Left lung (tissue), 4 donors: ENCODE measurements at regions not wholly inside any gene's neighbourhood (a gene's known extent, or its start where the extent isn't known, plus 50 kb on each side); places are given as distances from the start of the nearest gene placed in this dataset.

Experiments used
- ATAC-seq: fragments of 200-7000 bp; cut with Tn5 transposase; one replicate; pipeline ENCODE4 v1.9.1; 2020; ENCODE audit warnings: moderate library complexity
- DNase-seq, 4 donors: peaks; one replicate each; pipeline ENCODE4 v3.0.0-alpha.2; 2013 to 2020
- H3K27ac ChIP-seq, 2 donors: fragments of 200-600 bp; sonication (generic) in 1 of 2; one replicate each; pipeline versions ENCODE4 v1.5.0 to v1.8.0; 2020 to 2021
- H3K27me3 ChIP-seq, 2 donors: fragments of 200-600 bp; sonication (generic) in 1 of 2; one replicate each; pipeline versions ENCODE4 v1.5.0 to v1.8.0; 2020 to 2021
- H3K36me3 ChIP-seq, 2 donors: fragments of 200-600 bp; sonication (generic) in 1 of 2; one replicate each; pipeline versions ENCODE4 v1.5.0 to v1.8.0; 2020 to 2021
- H3K4me1 ChIP-seq, 2 donors: fragments of 200-600 bp; one replicate each; pipeline ENCODE4 v1.8.0; 2021
- H3K4me3 ChIP-seq, 2 donors: fragments of 200-600 bp; sonication (generic) in 1 of 2; one replicate each; pipeline versions ENCODE4 v1.5.0 to v1.8.0; 2020 to 2021; ENCODE audit warnings: mild to moderate bottlenecking in 1 of 2
- H3K9me3 ChIP-seq, 2 donors: fragments of 200-600 bp; sonication (generic) in 1 of 2; one replicate each; pipeline versions ENCODE4 v1.5.0 to v1.8.0; 2020 to 2021
- intact Hi-C, 2 donors: fragments of 100-400 bp; cut with DNase I; formaldehyde crosslinking; loops; one replicate each; pipeline versions ENCODE4 v1.11.2 to v1.14.2; 2022
- TF ChIP-seq, protein P1 (sequence below), 2 donors: fragments of 200-600 bp; sonication (generic) in 1 of 2; IDR thresholded peaks; one replicate each; pipeline versions ENCODE4 v1.5.0 to v1.8.0; 2021; ENCODE audit warnings: antibody characterized with exemption in 2 of 2
- donor health status: DM: no; HTN: yes; CAD: no.
- donor health status: DM: no; HTN: no; CAD: no.

- ATAC-seq, result no peak
- intact Hi-C loops, result no loop called here
- TF ChIP-seq, protein P1, sequence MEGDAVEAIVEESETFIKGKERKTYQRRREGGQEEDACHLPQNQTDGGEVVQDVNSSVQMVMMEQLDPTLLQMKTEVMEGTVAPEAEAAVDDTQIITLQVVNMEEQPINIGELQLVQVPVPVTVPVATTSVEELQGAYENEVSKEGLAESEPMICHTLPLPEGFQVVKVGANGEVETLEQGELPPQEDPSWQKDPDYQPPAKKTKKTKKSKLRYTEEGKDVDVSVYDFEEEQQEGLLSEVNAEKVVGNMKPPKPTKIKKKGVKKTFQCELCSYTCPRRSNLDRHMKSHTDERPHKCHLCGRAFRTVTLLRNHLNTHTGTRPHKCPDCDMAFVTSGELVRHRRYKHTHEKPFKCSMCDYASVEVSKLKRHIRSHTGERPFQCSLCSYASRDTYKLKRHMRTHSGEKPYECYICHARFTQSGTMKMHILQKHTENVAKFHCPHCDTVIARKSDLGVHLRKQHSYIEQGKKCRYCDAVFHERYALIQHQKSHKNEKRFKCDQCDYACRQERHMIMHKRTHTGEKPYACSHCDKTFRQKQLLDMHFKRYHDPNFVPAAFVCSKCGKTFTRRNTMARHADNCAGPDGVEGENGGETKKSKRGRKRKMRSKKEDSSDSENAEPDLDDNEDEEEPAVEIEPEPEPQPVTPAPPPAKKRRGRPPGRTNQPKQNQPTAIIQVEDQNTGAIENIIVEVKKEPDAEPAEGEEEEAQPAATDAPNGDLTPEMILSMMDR (IDR thresholded peaks at IDR 0.05), result no peak
Observed at GRCh38 chr7:96430356-96430755, 108.5 kb upstream of the SLC25A13 start.

DNA sequence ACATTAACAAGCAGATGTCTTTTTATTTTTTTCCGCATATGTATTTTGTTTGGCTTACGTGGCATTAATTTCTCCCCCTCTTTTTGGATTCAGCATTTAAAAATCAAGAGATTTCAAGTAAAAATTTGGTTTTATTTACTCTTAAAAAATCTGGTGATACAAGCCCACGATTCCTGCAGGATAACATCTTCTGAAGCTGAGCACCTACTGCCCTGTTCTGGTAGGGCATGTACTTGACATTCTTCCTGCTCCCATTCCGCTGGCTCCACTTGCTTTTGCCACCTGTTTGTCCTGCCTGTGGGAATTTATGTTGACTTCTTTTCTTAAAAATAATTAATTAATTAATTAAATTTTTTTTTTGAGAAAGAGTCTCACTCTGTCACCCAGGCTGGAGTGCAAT lies 105.2 kb upstream of the SLC25A13 start:
- H3K36me3 ChIP-seq, result no peaks in the 10 kb centered on the region
- TF ChIP-seq, protein P1 (IDR thresholded peaks at IDR 0.05), result no peak
- H3K27me3 ChIP-seq, result peaks cover 0 to 4% of the 10 kb centered on the region in 2 donors
- ATAC-seq (no peak), DNase-seq (no peak)
- H3K9me3 ChIP-seq, result no peaks in the 10 kb centered on the region
- H3K27ac ChIP-seq, result no peak overlapping the region
- no peaks in the 10 kb centered on the region for H3K4me1 ChIP-seq
- no peak overlapping the region for H3K4me3 ChIP-seq
- intact Hi-C loops, result no loop called here

More at GRCh38 chr7:96430356-96430755, 108.5 kb upstream of the SLC25A13 start:
- Histone ChIP-seq H3K4me1 (no peaks in the 10 kb centered on the region), H3K27me3 (peaks cover 0 to 4% of the 10 kb centered on the region in 2 donors), H3K27ac (no peak overlapping the region), H3K9me3 (no peaks in the 10 kb centered on the region), H3K4me3 (no peak overlapping the region), H3K36me3 (no peaks in the 10 kb centered on the region)
- no peak for DNase-seq

DNA sequence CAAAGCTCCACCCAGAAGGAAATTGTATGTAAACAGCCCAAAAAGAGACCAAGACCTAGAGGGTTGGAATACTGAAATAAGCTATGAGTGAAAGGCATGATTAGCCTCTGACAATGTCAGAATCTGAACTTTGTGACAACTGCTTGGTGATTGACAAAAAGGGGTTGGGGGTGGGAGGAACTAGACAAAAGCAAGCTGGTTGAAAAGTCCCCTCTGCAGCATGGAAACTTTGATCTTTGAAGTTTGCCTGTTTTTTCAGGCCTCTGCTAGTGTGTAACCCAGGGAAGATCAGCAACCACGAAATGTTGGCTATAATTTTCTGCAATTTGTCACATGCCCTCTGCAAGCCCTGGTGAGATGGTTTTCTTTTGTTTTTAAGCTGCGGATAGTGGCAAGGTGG lies 104.8 kb upstream of the SLC25A13 start:
- DNase-seq (no peak), ATAC-seq (no peak)
- peaks cover 0 to 4% of the 10 kb centered on the region in 2 donors for H3K27me3 ChIP-seq
- intact Hi-C loops, result no loop called here
- no peaks in the 10 kb centered on the region for H3K4me1 ChIP-seq
- no peaks in the 10 kb centered on the region for H3K36me3 ChIP-seq
- no peaks in the 10 kb centered on the region for H3K9me3 ChIP-seq
- TF ChIP-seq, protein P1 (IDR thresholded peaks at IDR 0.05), result no peak
- no peak overlapping the region for H3K27ac ChIP-seq
- no peak overlapping the region for H3K4me3 ChIP-seq

- no peaks in the 10 kb centered on the region for H3K4me1 ChIP-seq
- no peaks in the 10 kb centered on the region for H3K9me3 ChIP-seq
- no peak for ATAC-seq
- no peak overlapping the region for H3K27ac ChIP-seq
- no peaks in the 10 kb centered on the region for H3K36me3 ChIP-seq
- TF ChIP-seq, protein P1 (IDR thresholded peaks at IDR 0.05), result no peak
- H3K27me3 ChIP-seq, result peaks cover 0 to 4% of the 10 kb centered on the region in 2 donors
- intact Hi-C loops, result no loop called here
- no peak for DNase-seq
- H3K4me3 ChIP-seq, result no peak overlapping the region
Observed at GRCh38 chr7:96426027-96426426, 104.1 kb upstream of the SLC25A13 start.

DNA sequence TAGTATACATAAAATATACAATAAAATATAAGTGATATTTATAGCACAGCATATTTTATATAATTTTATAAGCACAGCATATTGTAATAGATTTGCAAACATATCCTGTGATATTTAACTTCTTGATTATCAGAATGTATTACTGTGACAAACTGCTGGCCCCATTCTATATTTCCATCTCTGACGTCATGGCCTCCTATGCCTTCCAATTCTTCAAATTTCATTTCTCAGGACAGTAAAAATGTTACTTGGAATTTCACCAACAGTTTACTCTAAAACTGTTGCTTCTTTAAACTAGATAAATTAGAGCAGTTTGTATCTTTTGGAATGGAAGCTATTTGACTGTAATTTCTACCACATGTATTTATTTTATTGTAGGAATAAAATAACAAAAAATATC lies 102.5 kb upstream of the SLC25A13 start:
- intact Hi-C loops, result no loop called here
- no peaks in the 10 kb centered on the region for H3K27me3 ChIP-seq
- H3K4me3 ChIP-seq, result no peak overlapping the region
- no peaks in the 10 kb centered on the region for H3K4me1 ChIP-seq
- ATAC-seq (no peak), DNase-seq (no peak)
- no peaks in the 10 kb centered on the region for H3K36me3 ChIP-seq
- no peaks in the 10 kb centered on the region for H3K9me3 ChIP-seq
- TF ChIP-seq, protein P1 (IDR thresholded peaks at IDR 0.05), result no peak
- no peak overlapping the region for H3K27ac ChIP-seq
